ENCODE measurements at regions not wholly inside any gene's neighbourhood (a gene's known extent, or its start where the extent isn't known, plus 50 kb on each side); places are given as distances from the start of the nearest gene placed in this dataset.

DNA sequence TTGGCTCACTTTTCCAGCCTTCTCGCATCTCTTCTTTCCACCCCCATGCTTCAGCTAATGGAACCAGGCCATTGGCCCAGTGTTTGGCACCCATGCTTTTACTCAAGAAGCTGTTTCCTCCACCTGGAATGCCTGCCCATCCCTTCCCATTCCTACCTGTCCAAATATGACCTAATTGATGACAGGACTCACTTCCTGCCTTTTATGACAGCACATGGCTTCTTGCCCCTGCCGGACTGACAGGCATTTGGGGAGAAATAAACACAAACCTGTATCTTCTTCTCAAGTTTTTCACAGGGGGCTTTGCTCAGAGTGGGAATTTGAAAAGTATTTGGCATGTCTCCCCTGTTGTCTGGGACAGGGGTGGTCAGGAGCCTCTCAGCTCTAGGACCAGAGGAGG is 120.1 kb downstream of the ABHD5 start:
- no peak for ATAC-seq
- no peak for DNase-seq
- intact Hi-C loops (cut with DNase I): no loop called here
- Histone ChIP-seq H3K27ac (no peak overlapping the region), H3K4me3 (no peak overlapping the region), H3K9me3 (no peaks in the 10 kb centered on the region), H3K36me3 (no peaks in the 10 kb centered on the region), H3K27me3 (ENCODE audit: low read depth) (no peaks in the 10 kb centered on the region), H3K4me1 (no peaks in the 10 kb centered on the region)
- TF ChIP-seq, protein P1, sequence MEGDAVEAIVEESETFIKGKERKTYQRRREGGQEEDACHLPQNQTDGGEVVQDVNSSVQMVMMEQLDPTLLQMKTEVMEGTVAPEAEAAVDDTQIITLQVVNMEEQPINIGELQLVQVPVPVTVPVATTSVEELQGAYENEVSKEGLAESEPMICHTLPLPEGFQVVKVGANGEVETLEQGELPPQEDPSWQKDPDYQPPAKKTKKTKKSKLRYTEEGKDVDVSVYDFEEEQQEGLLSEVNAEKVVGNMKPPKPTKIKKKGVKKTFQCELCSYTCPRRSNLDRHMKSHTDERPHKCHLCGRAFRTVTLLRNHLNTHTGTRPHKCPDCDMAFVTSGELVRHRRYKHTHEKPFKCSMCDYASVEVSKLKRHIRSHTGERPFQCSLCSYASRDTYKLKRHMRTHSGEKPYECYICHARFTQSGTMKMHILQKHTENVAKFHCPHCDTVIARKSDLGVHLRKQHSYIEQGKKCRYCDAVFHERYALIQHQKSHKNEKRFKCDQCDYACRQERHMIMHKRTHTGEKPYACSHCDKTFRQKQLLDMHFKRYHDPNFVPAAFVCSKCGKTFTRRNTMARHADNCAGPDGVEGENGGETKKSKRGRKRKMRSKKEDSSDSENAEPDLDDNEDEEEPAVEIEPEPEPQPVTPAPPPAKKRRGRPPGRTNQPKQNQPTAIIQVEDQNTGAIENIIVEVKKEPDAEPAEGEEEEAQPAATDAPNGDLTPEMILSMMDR (IDR thresholded peaks at IDR 0.05): no peak

DNA sequence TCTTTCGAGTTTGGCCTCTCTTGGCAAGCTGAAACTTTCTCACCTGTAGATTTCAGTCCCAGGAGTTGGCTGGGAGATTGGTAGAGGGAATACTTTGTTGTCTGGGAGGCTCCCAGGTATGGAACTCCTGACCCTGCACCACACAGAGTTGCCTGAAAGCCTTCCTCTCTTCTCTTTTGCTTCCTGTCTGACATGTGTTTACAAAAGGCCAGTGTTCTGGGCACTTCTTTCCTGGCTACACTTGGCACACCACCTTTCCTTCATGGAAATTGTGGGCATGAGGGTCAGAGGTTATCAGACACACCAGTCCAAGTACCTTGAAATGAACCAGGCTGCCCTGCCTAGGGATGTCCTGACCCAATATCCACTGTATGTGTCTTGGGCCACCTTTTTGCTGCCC is 123.7 kb downstream of the ABHD5 start:
- H3K4me3 ChIP-seq: no peak overlapping the region
- TF ChIP-seq, protein P1 (IDR thresholded peaks at IDR 0.05): no peak
- H3K4me1 ChIP-seq: no peaks in the 10 kb centered on the region
- no peaks in the 10 kb centered on the region for H3K27me3 ChIP-seq (ENCODE audit: low read depth)
- intact Hi-C loops (cut with DNase I): no loop called here
- no peaks in the 10 kb centered on the region for H3K36me3 ChIP-seq
- ATAC-seq (no peak), DNase-seq (no peak)
- no peaks in the 10 kb centered on the region for H3K9me3 ChIP-seq
- H3K27ac ChIP-seq: no peak overlapping the region

DNA sequence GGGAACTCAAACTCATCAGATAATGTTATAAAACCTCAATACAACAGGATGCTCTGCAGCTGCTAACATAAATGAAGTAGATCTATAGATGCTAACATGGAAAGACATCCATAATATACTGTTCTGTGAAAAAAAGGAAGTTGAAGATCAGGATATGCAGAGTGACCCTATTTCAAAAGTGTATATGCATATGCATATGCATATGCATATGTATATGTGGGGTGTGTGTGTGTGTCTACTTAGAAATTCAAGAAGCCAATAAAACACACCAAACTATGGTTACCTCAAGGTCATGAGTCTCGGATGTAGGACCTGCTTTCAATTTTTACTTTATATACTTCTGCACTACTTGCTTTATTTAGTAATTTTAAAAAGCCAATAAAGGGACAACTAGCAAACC is 125.6 kb downstream of the ABHD5 start:
- intact Hi-C loops (cut with DNase I): no loop called here
- no peak overlapping the region for H3K4me3 ChIP-seq
- no peaks in the 10 kb centered on the region for H3K36me3 ChIP-seq
- no peaks in the 10 kb centered on the region for H3K27me3 ChIP-seq (ENCODE audit: low read depth)
- no peak overlapping the region for H3K27ac ChIP-seq
- DNase-seq (no peak), ATAC-seq (no peak)
- H3K4me1 ChIP-seq: no peaks in the 10 kb centered on the region
- TF ChIP-seq, protein P1 (IDR thresholded peaks at IDR 0.05): no peak
- no peaks in the 10 kb centered on the region for H3K9me3 ChIP-seq

DNA sequence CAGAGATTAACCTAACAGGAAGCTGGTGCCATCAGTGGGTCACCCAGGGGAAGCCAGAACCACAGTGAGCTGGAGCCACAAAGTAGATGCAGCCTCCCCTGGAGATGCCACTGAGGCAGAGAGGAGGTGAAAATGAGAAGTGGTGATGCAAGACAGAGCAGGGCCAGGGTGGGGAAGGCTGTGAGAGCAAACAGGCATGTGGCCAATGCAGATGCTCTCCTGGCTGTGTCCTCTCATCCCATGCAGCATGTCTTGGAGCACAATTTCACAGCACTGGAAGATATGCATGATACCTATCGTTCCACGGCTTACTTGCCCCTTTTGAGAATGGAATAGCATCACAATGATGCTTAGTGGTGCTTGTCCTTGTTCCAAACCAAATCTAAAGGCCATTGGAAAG is 126.3 kb downstream of the ABHD5 start:
- Histone ChIP-seq H3K9me3 (no peaks in the 10 kb centered on the region), H3K27me3 (ENCODE audit: low read depth) (no peaks in the 10 kb centered on the region), H3K36me3 (no peaks in the 10 kb centered on the region), H3K4me1 (no peaks in the 10 kb centered on the region), H3K27ac (no peak overlapping the region), H3K4me3 (no peak overlapping the region)
- ATAC-seq (no peak), DNase-seq (no peak)
- TF ChIP-seq, protein P1 (IDR thresholded peaks at IDR 0.05): no peak
- intact Hi-C loops (cut with DNase I): no loop called here

DNA sequence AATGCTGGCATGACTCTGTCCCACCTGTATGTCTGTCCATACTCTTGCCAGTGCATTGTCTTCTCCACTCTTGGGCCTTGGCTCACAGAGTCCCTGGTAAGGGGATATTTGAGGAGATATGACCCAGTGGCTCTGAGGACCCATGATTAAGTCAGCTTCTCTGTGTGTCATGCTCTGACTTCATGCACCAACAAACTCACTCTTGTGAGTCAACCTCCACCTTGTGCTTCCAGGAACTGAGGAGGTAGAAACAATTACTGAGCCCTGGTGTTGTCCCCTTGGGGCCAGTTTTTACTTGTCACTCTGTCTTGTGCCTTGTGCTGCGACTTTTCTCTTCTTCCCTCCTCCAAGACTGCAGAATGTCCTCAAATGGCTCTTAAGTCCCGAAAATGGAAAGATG is 127.1 kb downstream of the ABHD5 start:
- Histone ChIP-seq H3K36me3 (no peaks in the 10 kb centered on the region), H3K27ac (no peak overlapping the region), H3K9me3 (no peaks in the 10 kb centered on the region), H3K27me3 (ENCODE audit: low read depth) (no peaks in the 10 kb centered on the region), H3K4me3 (no peak overlapping the region), H3K4me1 (no peaks in the 10 kb centered on the region)
- no peak for ATAC-seq
- TF ChIP-seq, protein P1 (IDR thresholded peaks at IDR 0.05): no peak
- DNase-seq: no peak
- intact Hi-C loops (cut with DNase I): no loop called here

DNA sequence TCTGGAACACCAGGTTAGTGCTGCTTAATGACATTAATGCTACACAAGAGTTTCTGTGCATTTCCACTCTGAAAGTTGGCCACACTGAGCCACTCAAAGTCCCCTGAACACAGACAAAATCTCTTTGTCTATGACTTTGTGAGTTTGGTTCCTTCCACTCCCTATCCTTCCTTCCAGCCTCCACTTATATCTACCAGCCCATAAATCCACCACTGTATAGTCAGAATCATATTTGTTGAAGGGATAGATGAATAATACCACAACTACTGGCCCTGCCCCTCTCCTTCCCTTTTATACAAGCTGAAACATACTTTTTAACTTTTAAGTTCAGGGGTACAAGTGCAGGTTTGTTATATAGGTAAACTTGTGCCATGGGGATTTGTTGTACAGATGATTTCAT is 127.5 kb downstream of the ABHD5 start:
- DNase-seq (no peak), ATAC-seq (no peak)
- no peaks in the 10 kb centered on the region for H3K4me1 ChIP-seq
- TF ChIP-seq, protein P1 (IDR thresholded peaks at IDR 0.05): no peak
- H3K27me3 ChIP-seq (ENCODE audit: low read depth): no peaks in the 10 kb centered on the region
- no peaks in the 10 kb centered on the region for H3K36me3 ChIP-seq
- no peak overlapping the region for H3K4me3 ChIP-seq
- intact Hi-C loops (cut with DNase I): no loop called here
- no peaks in the 10 kb centered on the region for H3K9me3 ChIP-seq
- H3K27ac ChIP-seq: no peak overlapping the region

All from lower lobe of right lung (tissue), 2 donors.